ENCODE measurements at regions not wholly inside any gene's neighbourhood (a gene's known extent, or its start where the extent isn't known, plus 50 kb on each side); places are given as distances from the start of the nearest gene placed in this dataset.

DNA sequence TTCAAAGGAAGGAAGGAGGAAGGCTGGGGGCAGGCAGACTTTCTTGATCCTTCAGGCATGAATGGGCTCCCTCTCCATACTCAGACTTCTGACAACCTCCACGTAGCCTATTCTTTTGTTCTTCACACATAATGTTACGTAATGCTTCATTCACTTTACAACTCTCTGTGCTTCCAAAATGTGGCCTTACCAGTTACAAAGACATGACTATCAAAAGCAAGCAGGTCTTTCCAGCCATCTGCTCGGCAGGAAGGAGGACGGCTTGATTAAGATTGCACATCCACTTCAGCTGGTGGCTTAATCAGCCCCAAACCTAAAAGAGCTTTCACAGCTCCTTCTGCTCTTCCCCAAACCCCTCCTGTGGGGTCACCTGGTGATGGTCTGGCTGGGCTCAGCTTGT, 263.2 kb downstream of the XXYLT1 start:
- TF ChIP-seq, protein P1, sequence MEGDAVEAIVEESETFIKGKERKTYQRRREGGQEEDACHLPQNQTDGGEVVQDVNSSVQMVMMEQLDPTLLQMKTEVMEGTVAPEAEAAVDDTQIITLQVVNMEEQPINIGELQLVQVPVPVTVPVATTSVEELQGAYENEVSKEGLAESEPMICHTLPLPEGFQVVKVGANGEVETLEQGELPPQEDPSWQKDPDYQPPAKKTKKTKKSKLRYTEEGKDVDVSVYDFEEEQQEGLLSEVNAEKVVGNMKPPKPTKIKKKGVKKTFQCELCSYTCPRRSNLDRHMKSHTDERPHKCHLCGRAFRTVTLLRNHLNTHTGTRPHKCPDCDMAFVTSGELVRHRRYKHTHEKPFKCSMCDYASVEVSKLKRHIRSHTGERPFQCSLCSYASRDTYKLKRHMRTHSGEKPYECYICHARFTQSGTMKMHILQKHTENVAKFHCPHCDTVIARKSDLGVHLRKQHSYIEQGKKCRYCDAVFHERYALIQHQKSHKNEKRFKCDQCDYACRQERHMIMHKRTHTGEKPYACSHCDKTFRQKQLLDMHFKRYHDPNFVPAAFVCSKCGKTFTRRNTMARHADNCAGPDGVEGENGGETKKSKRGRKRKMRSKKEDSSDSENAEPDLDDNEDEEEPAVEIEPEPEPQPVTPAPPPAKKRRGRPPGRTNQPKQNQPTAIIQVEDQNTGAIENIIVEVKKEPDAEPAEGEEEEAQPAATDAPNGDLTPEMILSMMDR (IDR thresholded peaks at IDR 0.05; ENCODE audit: insufficient read depth, low read length, poor library complexity, severe bottlenecking) = no peak
- TF ChIP-seq EZH2phosphoT487 (conservative IDR thresholded peaks at IDR 0.05; ENCODE audit: low read length) = no peak

Data from SU-DHL-6 (cell line).